Keratinocyte (primary cell): ENCODE measurements at regions not wholly inside any gene's neighbourhood (a gene's known extent, or its start where the extent isn't known, plus 50 kb on each side); places are given as distances from the start of the nearest gene placed in this dataset.

ENCODE experiments used
- DNase-seq: peaks from one replicate; pipeline ENCODE4 v3.0.0-alpha.2; 2011; ENCODE audit warnings: low read depth, missing footprints, low spot score
- FAIRE-seq: peaks from 2 replicates; lab custom pipeline; 2011; peaks lifted over from hg19 to GRCh38; lab: Jason Lieb, UNC
- H2AFZ ChIP-seq: 2 replicates; pipeline ENCODE4 v1.6.0; 2012; ENCODE audit warnings: low read length, control low read depth, inconsistent platforms; ENCODE audit not compliant: control insufficient read depth
- H3K27ac ChIP-seq: 2 replicates; pipeline ENCODE4 v1.5.1; 2011; ENCODE audit warnings: low read length; ENCODE audit not compliant: control insufficient read depth, insufficient read depth
- H3K27me3 ChIP-seq: 3 replicates; pipeline ENCODE4 v1.6.0; 2011; ENCODE audit warnings: low read length; ENCODE audit not compliant: control insufficient read depth, insufficient read depth; ENCODE audit errors: extremely low read depth
- H3K36me3 ChIP-seq, 2 experiments: 2 replicates in 1 of 2; 3 replicates in 1 of 2; pipeline ENCODE4 v1.5.1; 2011; ENCODE audit warnings: low read length in 2 of 2, mild to moderate bottlenecking in 1 of 2; ENCODE audit not compliant: control insufficient read depth in 2 of 2, insufficient read depth in 2 of 2; ENCODE audit errors: extremely low read depth in 1 of 2
- H3K4me1 ChIP-seq: 3 replicates; pipeline ENCODE4 v1.5.1; 2011; ENCODE audit warnings: low read length; ENCODE audit not compliant: control insufficient read depth, insufficient read depth; ENCODE audit errors: extremely low read depth
- H3K4me2 ChIP-seq: 3 replicates; pipeline ENCODE4 v1.6.0; 2011; ENCODE audit warnings: low read depth, low read length; ENCODE audit not compliant: control insufficient read depth, insufficient read depth; ENCODE audit errors: extremely low read depth
- H3K4me3 ChIP-seq, 3 experiments: fragments of 200-600 bp in 1 of 3; sonication (generic) in 1 of 3; 2 replicates in 2 of 3; 3 replicates in 1 of 3; pipeline ENCODE4 v1.5.1; 2011 to 2016; ENCODE audit warnings: low read length in 3 of 3, mild to moderate bottlenecking in 3 of 3, control low read depth in 2 of 3, inconsistent platforms in 1 of 3, low read depth in 1 of 3, mixed read lengths in 1 of 3, mixed run types in 1 of 3, moderate library complexity in 1 of 3; ENCODE audit not compliant: control insufficient read depth in 2 of 3, insufficient read depth in 2 of 3; ENCODE audit errors: extremely low read depth in 1 of 3
- H3K79me2 ChIP-seq: 2 replicates; pipeline ENCODE4 v1.6.0; 2012; ENCODE audit warnings: low read length; ENCODE audit not compliant: control insufficient read depth, insufficient read depth
- H3K9ac ChIP-seq: 3 replicates; pipeline ENCODE4 v1.6.0; 2011; ENCODE audit warnings: low read length; ENCODE audit not compliant: control insufficient read depth, insufficient read depth; ENCODE audit errors: extremely low read depth
- H3K9me1 ChIP-seq: 3 replicates; pipeline ENCODE4 v1.6.0; 2011; ENCODE audit warnings: low read length; ENCODE audit not compliant: control insufficient read depth, insufficient read depth; ENCODE audit errors: extremely low read depth
- H3K9me3 ChIP-seq: 2 replicates; pipeline ENCODE4 v1.5.1; 2012; ENCODE audit warnings: low read depth, low read length; ENCODE audit not compliant: control insufficient read depth
- H4K20me1 ChIP-seq: 3 replicates; pipeline ENCODE4 v1.6.0; 2011; ENCODE audit warnings: low read length; ENCODE audit not compliant: control insufficient read depth, insufficient read depth; ENCODE audit errors: extremely low read depth
- EZH2 ChIP-seq: IDR thresholded peaks from one replicate; pipeline ENCODE4 v1.6.1; 2012; ENCODE audit warnings: inconsistent platforms, mild to moderate bottlenecking, low read length, moderate library complexity
- dilution Hi-C: fragments of 300-500 bp; cut with MboI; formaldehyde crosslinking; loops from one replicate; pipeline ENCODE4 v1.7.0; 2020; ENCODE audit warnings: low sequenced_read_pairs; ENCODE audit not compliant: extremely low pct_ligation_motif_present
- TF ChIP-seq, protein P1 (sequence below), 3 experiments: IDR thresholded peaks in 1 of 3; conservative IDR thresholded peaks in 1 of 3; optimal IDR thresholded peaks in 1 of 3; 2 replicates in 2 of 3; 3 replicates in 1 of 3; pipeline versions ENCODE3 to v1.5.1; 2011; ENCODE audit warnings: low read length in 3 of 3, mild to moderate bottlenecking in 3 of 3, moderate library complexity in 2 of 3, control low read depth in 1 of 3, inconsistent platforms in 1 of 3; ENCODE audit not compliant: insufficient read depth in 2 of 3; ENCODE audit errors: extremely low read depth in 1 of 3

DNA sequence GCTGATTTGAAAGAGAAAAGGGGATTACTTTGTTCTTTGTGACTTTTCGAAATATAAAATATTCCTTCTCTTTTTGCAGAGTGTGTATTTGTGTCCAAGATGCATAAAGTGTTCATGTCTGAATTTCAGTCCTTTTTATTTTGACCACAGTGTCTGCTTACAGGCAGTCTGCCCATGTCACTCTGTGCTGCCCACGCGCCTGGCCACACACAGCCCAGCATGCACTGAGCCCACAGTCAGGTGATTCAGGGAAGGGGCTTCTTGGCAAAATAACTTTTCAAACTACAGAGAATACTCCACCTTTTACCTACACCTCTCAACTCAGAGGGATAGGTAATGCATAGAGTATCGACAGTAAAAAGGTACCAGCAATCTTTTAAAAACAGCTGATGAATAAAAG is 142.5 kb upstream of the TRPC4 start:
- Histone ChIP-seq H3K27ac (no peak overlapping the region), H2AFZ (no peak overlapping the region), H3K9me1 (no peaks in the 10 kb centered on the region), H4K20me1 (no peaks in the 10 kb centered on the region), H3K4me3 (no peak overlapping the region), H3K9ac (no peak overlapping the region), H3K4me2 (no peak overlapping the region), H3K27me3 (no peaks in the 10 kb centered on the region), H3K79me2 (no peaks in the 10 kb centered on the region), H3K4me1 (no peaks in the 10 kb centered on the region), H3K36me3 (no peaks in the 10 kb centered on the region), H3K9me3 (no peaks in the 10 kb centered on the region)
- DNase-seq (no peak), FAIRE-seq (no peak)
- dilution Hi-C loops, result no loop called here
- no peak for TF ChIP-seq EZH2
- TF ChIP-seq, protein P1, sequence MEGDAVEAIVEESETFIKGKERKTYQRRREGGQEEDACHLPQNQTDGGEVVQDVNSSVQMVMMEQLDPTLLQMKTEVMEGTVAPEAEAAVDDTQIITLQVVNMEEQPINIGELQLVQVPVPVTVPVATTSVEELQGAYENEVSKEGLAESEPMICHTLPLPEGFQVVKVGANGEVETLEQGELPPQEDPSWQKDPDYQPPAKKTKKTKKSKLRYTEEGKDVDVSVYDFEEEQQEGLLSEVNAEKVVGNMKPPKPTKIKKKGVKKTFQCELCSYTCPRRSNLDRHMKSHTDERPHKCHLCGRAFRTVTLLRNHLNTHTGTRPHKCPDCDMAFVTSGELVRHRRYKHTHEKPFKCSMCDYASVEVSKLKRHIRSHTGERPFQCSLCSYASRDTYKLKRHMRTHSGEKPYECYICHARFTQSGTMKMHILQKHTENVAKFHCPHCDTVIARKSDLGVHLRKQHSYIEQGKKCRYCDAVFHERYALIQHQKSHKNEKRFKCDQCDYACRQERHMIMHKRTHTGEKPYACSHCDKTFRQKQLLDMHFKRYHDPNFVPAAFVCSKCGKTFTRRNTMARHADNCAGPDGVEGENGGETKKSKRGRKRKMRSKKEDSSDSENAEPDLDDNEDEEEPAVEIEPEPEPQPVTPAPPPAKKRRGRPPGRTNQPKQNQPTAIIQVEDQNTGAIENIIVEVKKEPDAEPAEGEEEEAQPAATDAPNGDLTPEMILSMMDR (optimal IDR thresholded peaks at IDR 0.05 in 1 of 3, IDR thresholded peaks at IDR 0.05 in 1 of 3, conservative IDR thresholded peaks at IDR 0.05 in 1 of 3; ENCODE audit: extremely low read depth in 1 of 3, insufficient read depth in 2 of 3, low read length in 3 of 3), result no peak

DNA sequence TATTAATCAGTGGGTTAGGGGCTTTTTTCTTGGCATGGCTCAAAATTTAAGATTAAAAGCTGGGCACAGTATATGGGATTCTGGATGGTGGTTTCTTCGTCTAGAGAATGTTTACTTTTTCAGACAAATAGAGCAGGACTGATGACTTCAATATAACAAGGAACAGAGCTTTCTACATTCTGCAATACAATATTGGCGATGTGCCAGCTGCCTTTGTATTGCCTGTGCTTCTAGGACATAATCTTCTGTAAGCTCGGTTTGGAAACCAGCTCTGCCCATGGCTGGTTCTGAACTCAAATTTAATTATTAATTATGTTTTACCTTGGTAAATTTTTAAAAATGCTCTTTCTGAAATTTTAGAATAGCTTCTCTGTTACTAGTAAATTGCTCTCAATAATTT is 139.1 kb upstream of the TRPC4 start:
- no peaks in the 10 kb centered on the region for H3K4me1 ChIP-seq
- no peaks in the 10 kb centered on the region for H3K9me3 ChIP-seq
- no peak overlapping the region for H3K27ac ChIP-seq
- no peak overlapping the region for H3K9ac ChIP-seq
- FAIRE-seq (peak; percentile 17), DNase-seq (no peak)
- no peaks in the 10 kb centered on the region for H3K27me3 ChIP-seq
- TF ChIP-seq, protein P1 (optimal IDR thresholded peaks at IDR 0.05 in 1 of 3, IDR thresholded peaks at IDR 0.05 in 1 of 3, conservative IDR thresholded peaks at IDR 0.05 in 1 of 3; ENCODE audit: extremely low read depth in 1 of 3, insufficient read depth in 2 of 3, low read length in 3 of 3), result no peak
- no peak for TF ChIP-seq EZH2
- H3K4me2 ChIP-seq, result no peak overlapping the region
- no peak overlapping the region for H2AFZ ChIP-seq
- H3K79me2 ChIP-seq, result no peaks in the 10 kb centered on the region
- no peak overlapping the region for H3K4me3 ChIP-seq
- dilution Hi-C loops, result no loop called here
- no peaks in the 10 kb centered on the region for H3K36me3 ChIP-seq
- no peaks in the 10 kb centered on the region for H3K9me1 ChIP-seq
- H4K20me1 ChIP-seq, result no peaks in the 10 kb centered on the region
